Caco-2 (cell line): ENCODE measurements at regions not wholly inside any gene's neighbourhood (a gene's known extent, or its start where the extent isn't known, plus 50 kb on each side); places are given as distances from the start of the nearest gene placed in this dataset.

Source experiments
- BruUV-seq: library from RNA; stranded (reverse); fragments of 400-500 nt; replicated peaks from 2 replicates; lab custom pipeline; 2021; lab: Mats Ljungman, UMichigan
- CTCF ChIA-PET: fragments of 300-600 bp; sonication (Branson Sonifier 250); formaldehyde crosslinking; loops from one replicate; lab custom pipeline; 2022; ENCODE audit warnings: antibody characterized with exemption; lab: Charles Lee
- POLR2A ChIA-PET: fragments of 300-600 bp; sonication (Branson Sonifier 250); formaldehyde crosslinking; loops from one replicate; lab custom pipeline; 2022; ENCODE audit warnings: antibody characterized with exemption; lab: Charles Lee
- DNase-seq, 2 experiments: peaks; one replicate each; pipeline versions ENCODE4 v3.0.0 to v3.0.0-alpha.2; 2020 to 2022
- H3K27me3 ChIP-seq: replicated peaks from 2 replicates; pipeline ENCODE4 v1.6.0; 2011; ENCODE audit warnings: low read length; ENCODE audit not compliant: control insufficient read depth, insufficient read depth
- H3K36me3 ChIP-seq: 2 replicates; pipeline ENCODE4 v1.5.1; 2011; ENCODE audit warnings: low read length; ENCODE audit not compliant: control insufficient read depth, insufficient read depth
- H3K4me1 ChIP-seq: fragments of 250-450 bp; sonication (Bioruptor Pico); 2 replicates; pipeline ENCODE4 v1.5.1; 2020; ENCODE audit warnings: mild to moderate bottlenecking
- H3K4me3 ChIP-seq: 2 replicates; pipeline ENCODE4 v1.5.1; 2011; ENCODE audit warnings: low read depth, mild to moderate bottlenecking, control low read depth, low read length
- H3K9me3 ChIP-seq: fragments of 250-450 bp; sonication (Bioruptor Pico); 2 replicates; pipeline ENCODE4 v1.5.1; 2020; ENCODE audit warnings: mild to moderate bottlenecking, moderate library complexity
- H3K27ac Mint-ChIP-seq: one replicate; pipeline ENCODE4 v1.8.0; 2022; ENCODE audit warnings: mixed read lengths; ENCODE audit not compliant: unreplicated experiment
- H3K27me3 Mint-ChIP-seq: one replicate; pipeline ENCODE4 v1.8.0; 2022; ENCODE audit warnings: mixed read lengths; ENCODE audit not compliant: insufficient read depth, unreplicated experiment
- H3K36me3 Mint-ChIP-seq: one replicate; pipeline ENCODE4 v1.8.0; 2022; ENCODE audit warnings: mild to moderate bottlenecking, mixed read lengths; ENCODE audit not compliant: insufficient read depth, unreplicated experiment
- H3K4me1 Mint-ChIP-seq: one replicate; pipeline ENCODE4 v1.8.0; 2022; ENCODE audit warnings: low read depth, mixed read lengths; ENCODE audit not compliant: unreplicated experiment
- H3K4me3 Mint-ChIP-seq: one replicate; pipeline ENCODE4 v1.8.0; 2022; ENCODE audit warnings: mild to moderate bottlenecking, moderate library complexity, mixed read lengths; ENCODE audit not compliant: unreplicated experiment
- H3K9me3 Mint-ChIP-seq: one replicate; pipeline ENCODE4 v1.8.0; 2022; ENCODE audit warnings: mixed read lengths; ENCODE audit not compliant: unreplicated experiment
- CTCF ChIP-seq, 2 experiments: fragments of 200-600 bp in 1 of 2; IDR thresholded peaks; 1 replicate in 1 of 2; 2 replicates in 1 of 2; pipeline versions ENCODE4 v1.5.1 to v1.8.0; 2011 to 2022; ENCODE audit warnings: antibody characterized with exemption in 1 of 2, control low read depth in 1 of 2, inconsistent platforms in 1 of 2, low read depth in 1 of 2, low read length in 1 of 2, mild to moderate bottlenecking in 1 of 2, moderate library complexity in 1 of 2; ENCODE audit not compliant: insufficient read depth in 1 of 2, severe bottlenecking in 1 of 2, unreplicated experiment in 1 of 2
- intact Hi-C: fragments of 100-400 bp; cut with micrococcal nuclease; formaldehyde crosslinking; loops from one replicate; pipeline ENCODE4 v1.10.0; 2022; ENCODE audit not compliant: unreplicated experiment

- H3K4me1 ChIP-seq: no peaks in the 10 kb centered on the region
- POLR2A ChIA-PET: no interaction called here
These were observed 153.0 kb upstream of the NSMCE3 start for GRCh38 chr15:29422606-29423005.

GRCh38 chr15:29420188-29420587, 150.6 kb upstream of the NSMCE3 start:
- Mint-ChIP-seq H3K9me3 (no peaks in the 10 kb centered on the region), H3K27me3 (peaks cover 20% of the 10 kb centered on the region), H3K4me3 (no peak overlapping the region), H3K4me1 (no peaks in the 10 kb centered on the region), H3K27ac (no peak overlapping the region), H3K36me3 (no peaks in the 10 kb centered on the region)
- Histone ChIP-seq H3K4me1 (no peaks in the 10 kb centered on the region), H3K4me3 (no peak overlapping the region), H3K9me3 (no peaks in the 10 kb centered on the region), H3K27me3 (no peaks in the 10 kb centered on the region), H3K36me3 (no peaks in the 10 kb centered on the region)
- intact Hi-C loops: no loop called here
- BruUV-seq: no TSS peak
- POLR2A ChIA-PET: no interaction called here
- TF ChIP-seq CTCF (IDR thresholded peaks at IDR 0.05; ENCODE audit: insufficient read depth in 1 of 2, low read depth in 1 of 2, low read length in 1 of 2, severe bottlenecking in 1 of 2, unreplicated experiment in 1 of 2): no peak
- CTCF ChIA-PET: no interaction called here
- no peak for DNase-seq

More at GRCh38 chr15:29422606-29423005, 153.0 kb upstream of the NSMCE3 start:
- H3K36me3 ChIP-seq: no peaks in the 10 kb centered on the region
- H3K27me3 ChIP-seq: no peaks in the 10 kb centered on the region
- DNase-seq: no peak
- H3K9me3 Mint-ChIP-seq: no peaks in the 10 kb centered on the region
- CTCF ChIA-PET: no interaction called here
- intact Hi-C loops: no loop called here
- no peak overlapping the region for H3K4me3 ChIP-seq
- H3K9me3 ChIP-seq: no peaks in the 10 kb centered on the region
- H3K27me3 Mint-ChIP-seq: peaks cover 20% of the 10 kb centered on the region
- no peaks in the 10 kb centered on the region for H3K4me1 Mint-ChIP-seq
- no TSS peak for BruUV-seq
- no peak for TF ChIP-seq CTCF (IDR thresholded peaks at IDR 0.05; ENCODE audit: insufficient read depth in 1 of 2, low read depth in 1 of 2, low read length in 1 of 2, severe bottlenecking in 1 of 2, unreplicated experiment in 1 of 2)
- no peaks in the 10 kb centered on the region for H3K36me3 Mint-ChIP-seq
- H3K27ac Mint-ChIP-seq: no peak overlapping the region
- H3K4me3 Mint-ChIP-seq: no peak overlapping the region

DNA sequence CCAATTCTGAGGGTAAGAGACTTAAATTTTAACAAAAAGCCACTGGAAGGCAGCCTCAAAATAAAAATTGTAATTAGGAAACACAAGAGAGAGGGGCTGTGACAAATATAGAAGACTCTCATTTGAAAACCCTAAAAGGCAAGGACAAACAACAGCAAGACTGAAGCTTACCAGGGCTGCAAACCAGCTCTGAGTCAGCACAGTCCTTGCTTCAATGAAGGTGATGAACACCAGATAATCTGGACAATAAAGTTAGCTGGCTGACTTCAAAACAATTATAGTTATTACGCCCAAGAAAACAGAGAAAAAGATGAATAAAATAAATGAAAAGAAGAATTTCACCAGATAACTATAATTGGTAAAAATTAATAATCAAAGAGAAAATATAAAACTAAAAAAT, 149.3 kb upstream of the NSMCE3 start:
- DNase-seq: no peak
- Histone ChIP-seq H3K4me3 (no peak overlapping the region), H3K4me1 (no peaks in the 10 kb centered on the region), H3K9me3 (no peaks in the 10 kb centered on the region), H3K27me3 (no peaks in the 10 kb centered on the region), H3K36me3 (no peaks in the 10 kb centered on the region)
- BruUV-seq: no TSS peak
- H3K4me1 Mint-ChIP-seq: no peaks in the 10 kb centered on the region
- H3K9me3 Mint-ChIP-seq: no peaks in the 10 kb centered on the region
- ChIA-PET CTCF (interaction anchor here (0.8 kb wide), 1 partner anchor 30 kb away, joined by 3 read pairs; no protein-coding TSS in a partner anchor), POLR2A (no interaction called here)
- intact Hi-C loops: no loop called here
- no peak overlapping the region for H3K4me3 Mint-ChIP-seq
- no peak overlapping the region for H3K27ac Mint-ChIP-seq
- no peak for TF ChIP-seq CTCF (IDR thresholded peaks at IDR 0.05; ENCODE audit: insufficient read depth in 1 of 2, low read depth in 1 of 2, low read length in 1 of 2, severe bottlenecking in 1 of 2, unreplicated experiment in 1 of 2)
- no peaks in the 10 kb centered on the region for H3K36me3 Mint-ChIP-seq
- peaks cover 20% of the 10 kb centered on the region for H3K27me3 Mint-ChIP-seq
